AG08396 (cell line): ENCODE measurements at regions not wholly inside any gene's neighbourhood (a gene's known extent, or its start where the extent isn't known, plus 50 kb on each side); places are given as distances from the start of the nearest gene placed in this dataset.

ENCODE experiments used
- DNase-seq: peaks from one replicate; pipeline ENCODE4 v3.0.0; 2012; ENCODE audit warnings: low spot score, mixed read lengths

DNA sequence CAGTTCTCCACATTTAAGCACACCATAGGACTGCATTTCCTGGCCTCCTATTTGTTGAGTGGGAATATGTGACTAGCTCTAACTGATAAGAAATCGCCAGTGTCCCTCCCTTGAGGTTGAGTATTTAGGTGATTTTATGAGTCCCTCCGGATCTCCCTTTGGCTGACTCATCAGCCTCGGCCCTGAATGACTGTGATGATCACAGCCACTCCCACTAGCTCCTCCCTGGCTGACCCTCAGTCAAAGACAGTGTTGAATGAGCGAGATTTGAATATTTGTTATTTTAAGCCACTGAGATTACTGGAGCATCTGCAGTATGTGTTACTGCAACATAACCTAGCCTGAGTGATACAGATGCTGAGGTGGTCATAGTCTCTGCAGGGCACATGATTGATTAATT, 515.3 kb downstream of the EPHB1 start:
- no peak for DNase-seq

DNA sequence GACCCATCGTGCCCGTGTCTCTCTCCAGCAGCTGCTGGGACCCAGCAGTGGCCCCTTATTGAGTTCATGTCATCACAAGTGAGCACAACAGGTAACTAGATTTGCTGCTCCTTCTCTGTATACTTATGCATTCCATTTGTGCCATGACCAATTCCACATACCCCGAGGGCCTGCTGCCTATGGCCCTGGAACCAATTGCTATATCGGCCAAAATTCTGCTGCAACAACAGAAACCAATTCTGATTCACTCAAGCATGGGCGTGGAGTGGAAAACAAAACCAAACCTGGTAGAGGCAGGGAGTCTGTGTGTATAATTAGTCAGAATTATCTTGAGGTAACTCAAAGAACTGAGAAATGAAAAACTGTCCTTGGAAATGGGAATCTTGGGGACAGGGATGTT, 516.6 kb downstream of the EPHB1 start:
- no peak for DNase-seq

GRCh38 chr3:135314237-135314636, 519.2 kb downstream of the EPHB1 start:
- DNase-seq, result no peak

DNA sequence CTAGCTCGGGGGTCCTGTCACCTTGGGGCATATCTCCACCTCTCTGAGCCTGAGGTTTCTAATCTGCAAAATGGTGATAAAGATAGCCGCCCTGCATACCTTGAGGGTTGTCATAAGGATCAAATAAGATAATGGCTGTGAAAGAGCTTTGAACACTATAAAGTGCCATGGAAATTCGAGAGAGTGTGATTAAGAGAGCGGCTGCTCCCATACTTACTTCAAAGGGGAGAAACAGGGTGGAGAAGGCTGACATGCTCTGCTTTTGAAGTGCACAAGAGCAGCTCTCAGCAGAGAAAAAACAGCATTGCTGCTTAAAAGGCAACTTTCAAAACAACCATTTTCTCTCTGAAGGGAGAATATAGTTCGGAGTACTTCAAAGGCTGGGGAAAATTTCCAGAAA, 529.2 kb downstream of the EPHB1 start:
- no peak for DNase-seq

- DNase-seq, result no peak
These were observed 530.0 kb downstream of the EPHB1 start for GRCh38 chr3:135325096-135325495.

DNA sequence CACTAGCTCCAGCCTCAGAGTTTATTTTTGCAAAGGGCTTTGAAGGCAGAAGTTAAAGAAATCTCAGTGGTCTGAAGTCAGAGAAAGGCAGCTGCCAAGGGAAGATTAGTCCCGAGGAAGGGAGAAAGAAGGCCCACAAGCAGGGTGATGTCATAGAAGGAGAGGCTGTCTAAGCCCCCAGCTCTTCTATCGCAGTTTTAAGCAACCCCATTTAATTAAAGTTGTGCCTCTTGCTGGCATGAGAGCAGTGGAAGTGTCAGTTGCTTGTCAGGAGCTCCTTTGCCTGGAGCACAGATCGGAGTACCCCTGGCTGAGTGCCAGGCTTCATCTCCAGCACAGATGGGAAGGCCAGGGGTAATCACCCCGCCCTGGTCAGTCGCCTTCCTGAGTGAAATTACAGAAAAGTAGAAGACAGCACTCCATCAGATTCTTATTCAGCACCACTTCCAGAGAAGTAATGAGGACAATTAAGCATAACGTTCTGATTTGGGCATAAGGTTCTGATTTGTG, 530.7 kb downstream of the EPHB1 start:
- no peak for DNase-seq

DNA sequence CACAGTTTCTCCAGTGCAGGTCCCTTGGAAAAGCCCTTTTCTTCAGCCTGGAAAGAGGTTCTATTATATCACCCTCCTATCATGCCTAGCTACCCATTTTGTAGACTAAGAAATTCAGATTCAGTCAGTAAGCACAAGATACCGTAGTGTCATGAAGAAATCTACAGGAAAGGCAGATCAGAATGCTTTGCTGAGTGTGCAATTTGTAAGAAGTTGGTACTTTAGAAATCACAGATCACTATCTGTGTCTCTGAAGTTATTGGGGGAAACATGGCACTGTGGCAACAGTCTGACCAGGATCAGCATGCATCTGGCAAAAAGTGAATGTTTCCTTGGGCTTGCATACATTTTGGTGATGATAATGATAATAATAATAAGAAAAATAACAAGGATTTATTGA, 531.8 kb downstream of the EPHB1 start:
- DNase-seq, result no peak

GRCh38 chr3:135328036-135328435, 533.0 kb downstream of the EPHB1 start:
- DNase-seq, result no peak

GRCh38 chr3:135329479-135329878, 534.4 kb downstream of the EPHB1 start:
- DNase-seq, result no peak

DNA sequence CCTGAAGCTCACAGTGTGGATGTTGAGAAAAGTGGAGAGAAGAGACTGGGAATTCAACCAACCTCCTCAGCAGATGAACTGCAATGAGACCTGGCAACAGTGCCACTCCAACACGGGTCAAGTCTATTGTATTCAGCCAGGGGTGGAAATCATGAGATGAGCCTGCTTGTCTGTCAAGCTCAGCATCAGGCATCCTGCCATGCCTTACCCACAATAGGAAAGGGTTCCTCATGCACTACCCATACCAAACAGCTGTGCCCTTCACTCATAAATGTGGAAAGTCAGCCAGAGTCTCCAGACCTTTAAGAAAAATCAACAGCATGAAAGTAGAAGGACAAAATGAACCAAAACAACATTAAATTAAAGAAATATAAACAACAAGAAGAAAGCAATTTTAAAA, 542.1 kb downstream of the EPHB1 start:
- DNase-seq, result no peak

DNA sequence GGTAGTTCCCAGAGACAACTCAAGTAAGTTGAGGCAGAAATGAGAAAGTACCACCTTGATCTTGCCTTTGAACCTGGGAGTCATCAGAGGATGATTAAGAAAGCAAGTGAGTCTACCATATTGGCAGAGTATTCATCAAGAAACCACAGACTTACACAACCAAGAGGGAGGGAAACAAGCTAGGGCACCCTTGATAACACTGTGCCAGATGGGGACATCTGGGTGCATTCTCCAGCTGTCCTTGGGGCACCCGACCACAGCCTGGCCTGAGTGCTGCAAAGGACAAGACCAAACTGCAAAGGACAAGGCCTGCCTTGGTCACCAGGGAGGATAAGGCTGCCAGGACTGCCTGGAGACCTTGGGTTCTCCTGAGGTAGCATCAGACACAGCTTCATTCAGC, 553.6 kb downstream of the EPHB1 start:
- DNase-seq, result no peak

GRCh38 chr3:135349254-135349948, 554.3 kb downstream of the EPHB1 start:
- DNase-seq, result no peak

DNA sequence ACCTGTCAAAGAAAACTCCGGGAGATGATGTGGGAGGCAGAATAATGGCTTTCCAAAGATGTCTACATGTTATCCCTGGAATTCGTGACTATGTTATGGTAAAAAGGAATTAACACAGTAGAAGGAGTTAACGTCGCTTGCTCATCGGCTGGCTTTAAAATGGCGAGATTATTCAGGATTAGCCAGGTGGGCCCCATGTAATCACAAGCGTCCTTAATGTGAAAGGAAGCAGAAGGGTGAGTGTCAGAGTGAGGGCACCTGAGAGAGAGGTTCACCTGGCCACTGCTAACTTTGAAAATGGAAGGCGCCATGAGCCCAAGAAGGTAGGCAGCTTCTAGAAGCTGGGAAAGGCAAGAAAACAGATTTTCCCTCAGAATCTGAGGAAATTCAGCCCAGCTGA, 557.2 kb downstream of the EPHB1 start:
- DNase-seq, result no peak

- no peak for DNase-seq
These were observed 567.8 kb downstream of the EPHB1 start for GRCh38 chr3:135362889-135363288.

- DNase-seq, result no peak
These were observed 569.6 kb downstream of the EPHB1 start for GRCh38 chr3:135364676-135365075.

GRCh38 chr3:135366816-135367215, 571.8 kb downstream of the EPHB1 start:
- no peak for DNase-seq

DNA sequence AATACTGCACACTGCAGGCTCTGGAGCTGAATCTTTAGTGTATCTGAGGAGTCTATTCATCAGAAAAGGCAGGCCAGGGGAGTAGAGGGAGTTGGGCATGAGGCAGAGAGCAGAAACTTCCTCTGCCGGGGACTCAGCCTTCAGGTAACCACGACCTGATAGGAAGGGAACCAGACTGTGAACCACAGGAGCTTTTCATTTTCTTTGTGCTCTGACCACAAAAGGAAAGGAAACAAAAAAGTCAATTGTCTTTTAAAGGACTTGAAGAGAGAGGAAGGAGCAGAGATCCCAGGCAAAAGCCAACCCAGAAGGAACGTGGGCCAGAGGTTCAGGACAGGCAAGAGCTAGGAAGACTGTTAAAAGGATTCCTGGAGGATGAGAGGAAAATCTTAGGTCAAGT, 573.3 kb downstream of the EPHB1 start:
- DNase-seq, result no peak

DNA sequence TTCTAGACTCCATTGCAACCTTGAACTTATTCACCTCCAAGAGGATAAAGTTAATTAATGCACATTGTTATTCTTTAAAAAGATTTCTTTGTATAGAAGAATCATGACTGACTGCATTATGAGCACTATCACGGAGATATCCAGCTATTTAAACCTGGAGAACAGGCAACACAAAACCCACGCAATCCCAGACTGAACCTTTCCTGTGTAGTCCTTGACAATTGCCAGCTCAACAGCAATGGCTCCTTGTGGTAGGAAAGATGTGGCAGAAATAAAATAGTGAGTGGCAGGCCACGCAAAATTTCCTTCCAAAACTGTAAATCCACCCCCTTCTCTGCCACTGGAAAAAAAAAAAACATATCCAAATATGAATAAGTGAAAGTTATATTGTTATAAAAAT, 573.7 kb downstream of the EPHB1 start:
- DNase-seq, result no peak

DNA sequence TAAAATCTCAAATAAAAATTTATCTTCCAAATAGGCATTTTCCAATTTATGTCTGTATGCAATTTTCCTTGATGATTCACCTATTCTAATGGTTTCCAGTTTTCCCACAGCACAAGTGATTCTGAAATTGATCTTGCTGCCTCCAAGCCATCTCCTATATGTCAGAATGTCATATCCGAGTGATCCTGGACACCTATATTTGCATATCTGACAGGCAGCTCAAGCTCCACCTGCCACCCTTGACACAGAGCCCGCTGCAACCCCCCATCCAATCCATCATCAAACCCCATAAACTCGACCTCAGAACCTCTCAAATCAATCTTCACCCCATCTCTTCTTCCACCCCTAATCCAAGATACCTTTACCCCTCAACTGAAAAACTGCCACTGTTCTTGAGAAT, 579.5 kb downstream of the EPHB1 start:
- DNase-seq, result no peak

DNA sequence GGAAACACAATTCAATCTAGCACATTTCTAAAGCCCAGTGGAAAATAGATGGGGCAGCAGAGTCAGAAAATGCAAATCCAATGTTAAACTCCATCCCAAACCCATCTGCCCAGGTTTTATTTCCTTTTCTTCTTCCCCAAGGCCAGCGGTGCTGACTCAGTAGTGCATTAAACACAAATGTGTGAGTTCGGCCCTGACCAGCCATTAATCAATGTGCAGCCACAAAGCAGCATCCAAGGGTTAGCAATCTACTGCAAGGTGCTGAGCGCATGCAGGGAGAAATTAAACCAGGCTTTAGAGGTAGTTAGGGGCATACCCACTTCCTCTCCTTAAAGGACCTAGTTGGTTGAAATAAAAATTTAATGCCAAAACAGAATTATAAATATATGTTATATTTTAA, 583.3 kb upstream of the PPP2R3A start:
- no peak for DNase-seq

DNA sequence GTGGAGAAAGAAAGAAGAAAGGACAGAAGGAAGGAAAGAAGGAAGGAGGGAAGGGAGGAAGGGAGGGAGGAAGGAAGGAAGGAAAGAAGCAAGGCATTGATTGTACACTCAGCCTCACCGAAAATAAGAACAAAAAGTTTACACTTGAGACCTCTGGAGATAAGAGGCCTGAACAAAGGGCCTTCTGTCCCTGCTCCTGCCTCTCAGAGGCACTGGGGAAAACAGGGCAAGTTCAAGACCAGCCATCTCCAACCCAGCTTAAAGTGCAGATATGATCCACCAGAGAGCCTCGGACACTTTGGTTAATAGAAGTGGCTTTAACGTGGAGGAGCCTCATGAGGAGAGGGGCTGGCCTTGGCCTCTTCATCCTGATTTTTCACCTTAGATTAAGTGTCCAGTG, 582.9 kb upstream of the PPP2R3A start:
- no peak for DNase-seq

DNA sequence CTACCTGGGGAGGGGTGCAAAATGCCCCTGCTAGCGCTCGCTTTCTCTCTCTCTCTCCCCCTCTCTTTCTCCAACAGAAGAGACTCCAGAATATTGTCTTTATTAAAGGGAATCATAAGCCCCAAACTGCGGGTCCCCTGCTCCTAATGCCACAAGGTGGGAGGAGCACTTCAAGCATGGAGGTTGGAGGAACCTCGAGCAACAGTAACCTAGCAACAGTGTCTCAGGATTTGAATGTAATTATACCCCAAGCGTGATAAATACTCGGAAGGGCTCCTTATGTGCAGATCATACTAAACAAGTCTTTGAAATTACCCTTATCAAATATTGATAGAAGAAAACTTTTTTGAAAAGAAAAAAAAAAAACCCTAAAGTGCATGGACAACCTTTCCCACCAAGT, 582.2 kb upstream of the PPP2R3A start:
- no peak for DNase-seq

GRCh38 chr3:135392151-135392550, 573.4 kb upstream of the PPP2R3A start:
- no peak for DNase-seq

GRCh38 chr3:135393159-135393558, 572.4 kb upstream of the PPP2R3A start:
- no peak for DNase-seq
